Fibroblast of mammary gland (primary cell): ENCODE measurements at regions not wholly inside any gene's neighbourhood (a gene's known extent, or its start where the extent isn't known, plus 50 kb on each side); places are given as distances from the start of the nearest gene placed in this dataset.

Experiments used
- DNase-seq: peaks from one replicate; pipeline ENCODE4 v3.0.0-alpha.2; 2010; ENCODE audit warnings: low read depth
- H3K4me3 ChIP-seq: 2 replicates; pipeline ENCODE4 v1.5.1; 2011; ENCODE audit warnings: low read depth, mild to moderate bottlenecking, low read length, moderate library complexity; ENCODE audit not compliant: control insufficient read depth
- TF ChIP-seq, protein P1 (sequence below): conservative IDR thresholded peaks from 2 replicates; pipeline ENCODE4 v1.5.1; 2011; ENCODE audit warnings: low read depth, low read length, inconsistent platforms; ENCODE audit not compliant: control insufficient read depth, insufficient read depth

DNA sequence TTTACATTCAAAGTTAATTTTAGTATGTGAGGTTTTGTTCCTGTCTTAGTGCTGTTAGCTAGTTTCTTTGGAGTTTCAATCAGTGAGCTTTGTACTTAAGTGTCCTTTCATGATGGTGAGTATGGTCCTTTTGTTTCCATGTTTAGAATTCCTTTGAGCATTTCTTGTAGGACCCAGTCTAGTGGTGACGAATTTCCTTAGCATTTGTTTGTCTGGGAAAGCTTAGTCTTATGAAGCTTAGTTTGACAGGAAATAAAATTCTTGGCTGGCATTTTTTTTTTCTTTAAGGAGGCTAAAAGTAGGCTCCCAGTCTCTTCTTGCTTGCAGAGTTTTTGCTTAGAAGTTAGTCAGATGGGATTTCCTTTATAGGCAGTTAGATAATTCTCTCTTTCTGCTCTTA, 209.2 kb upstream of the SEMA3C start:
- H3K4me3 ChIP-seq, result no peak overlapping the region
- no peak for DNase-seq
- TF ChIP-seq, protein P1, sequence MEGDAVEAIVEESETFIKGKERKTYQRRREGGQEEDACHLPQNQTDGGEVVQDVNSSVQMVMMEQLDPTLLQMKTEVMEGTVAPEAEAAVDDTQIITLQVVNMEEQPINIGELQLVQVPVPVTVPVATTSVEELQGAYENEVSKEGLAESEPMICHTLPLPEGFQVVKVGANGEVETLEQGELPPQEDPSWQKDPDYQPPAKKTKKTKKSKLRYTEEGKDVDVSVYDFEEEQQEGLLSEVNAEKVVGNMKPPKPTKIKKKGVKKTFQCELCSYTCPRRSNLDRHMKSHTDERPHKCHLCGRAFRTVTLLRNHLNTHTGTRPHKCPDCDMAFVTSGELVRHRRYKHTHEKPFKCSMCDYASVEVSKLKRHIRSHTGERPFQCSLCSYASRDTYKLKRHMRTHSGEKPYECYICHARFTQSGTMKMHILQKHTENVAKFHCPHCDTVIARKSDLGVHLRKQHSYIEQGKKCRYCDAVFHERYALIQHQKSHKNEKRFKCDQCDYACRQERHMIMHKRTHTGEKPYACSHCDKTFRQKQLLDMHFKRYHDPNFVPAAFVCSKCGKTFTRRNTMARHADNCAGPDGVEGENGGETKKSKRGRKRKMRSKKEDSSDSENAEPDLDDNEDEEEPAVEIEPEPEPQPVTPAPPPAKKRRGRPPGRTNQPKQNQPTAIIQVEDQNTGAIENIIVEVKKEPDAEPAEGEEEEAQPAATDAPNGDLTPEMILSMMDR, result no peak

DNA sequence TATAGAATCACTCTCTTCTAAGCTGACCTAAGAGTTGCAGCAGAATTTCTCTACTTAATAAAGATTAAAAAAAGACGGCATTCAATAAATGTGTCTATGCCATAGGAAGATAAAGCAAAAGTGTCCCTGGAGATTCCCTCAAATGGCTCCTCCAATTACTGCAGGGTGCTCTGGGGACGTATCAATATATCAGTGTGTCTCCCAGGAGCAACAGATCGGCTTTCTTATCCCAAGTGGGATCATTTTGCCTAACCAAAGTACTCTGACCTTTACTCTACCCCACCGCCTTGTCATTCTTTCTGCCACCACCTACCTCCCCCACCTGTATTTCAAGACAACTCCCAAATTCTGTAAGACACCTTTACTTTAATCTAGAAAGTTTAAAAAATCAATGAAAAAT, 202.0 kb upstream of the SEMA3C start:
- no peak overlapping the region for H3K4me3 ChIP-seq
- no peak for DNase-seq
- TF ChIP-seq, protein P1, result no peak

DNA sequence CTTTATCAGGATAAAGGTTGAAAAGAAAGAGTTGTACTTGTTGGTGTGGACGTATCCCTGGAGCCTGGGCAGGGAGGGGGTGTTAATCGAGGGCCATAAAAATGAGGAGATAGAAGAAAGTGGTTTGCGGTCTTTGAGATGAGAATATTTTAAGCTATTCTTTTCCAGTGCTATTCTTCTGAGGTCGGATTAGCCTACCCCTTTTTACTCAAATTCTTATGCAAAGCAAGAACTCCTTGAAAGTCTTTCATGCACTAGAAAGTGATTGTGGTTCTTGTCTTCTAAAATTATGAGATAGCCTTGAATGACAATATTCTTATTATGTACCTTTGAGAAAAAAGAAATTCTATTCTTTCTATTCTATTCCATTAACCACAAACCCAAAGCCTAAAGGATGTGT, 201.3 kb upstream of the SEMA3C start:
- TF ChIP-seq, protein P1, result no peak
- DNase-seq, result no peak
- no peak overlapping the region for H3K4me3 ChIP-seq

DNA sequence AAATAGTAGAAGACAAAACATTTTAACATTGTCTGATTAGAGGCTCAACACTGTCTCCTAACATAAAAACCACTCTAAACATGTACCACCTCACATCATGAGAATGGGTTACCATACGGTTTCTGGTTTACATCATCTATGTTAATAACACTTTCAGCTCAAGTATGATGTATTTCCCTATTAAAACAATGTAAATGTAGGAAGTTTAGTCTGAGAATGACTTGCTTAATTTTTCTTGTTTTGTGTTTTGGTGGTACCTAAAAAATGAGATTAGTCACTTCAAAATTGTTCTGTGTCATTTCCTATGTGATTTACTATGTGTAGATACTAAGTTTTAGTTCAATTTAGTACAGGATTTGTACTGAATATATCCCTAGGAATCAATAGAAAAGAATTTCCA, 195.8 kb upstream of the SEMA3C start:
- peak; percentile 9 for DNase-seq
- TF ChIP-seq, protein P1, result no peak
- no peak overlapping the region for H3K4me3 ChIP-seq

DNA sequence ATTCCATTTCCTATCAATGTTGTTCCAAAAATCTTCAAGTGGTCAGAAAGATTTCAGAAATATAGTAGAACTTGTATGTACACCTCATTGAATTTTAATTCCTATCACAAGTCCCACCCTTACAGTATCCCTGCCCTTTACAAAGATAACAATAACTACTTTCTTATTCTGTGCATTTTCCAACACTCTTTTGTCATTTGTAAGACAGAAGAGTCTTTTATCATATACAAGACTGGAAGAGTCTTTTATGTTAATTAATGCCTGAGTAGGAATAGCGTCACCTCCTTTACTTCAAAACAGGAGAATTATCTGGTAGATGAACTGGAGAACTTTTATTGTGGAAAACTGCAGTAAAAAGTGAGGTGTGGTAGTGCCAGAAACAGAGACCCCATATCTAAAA, 193.9 kb upstream of the SEMA3C start:
- TF ChIP-seq, protein P1, result no peak
- DNase-seq, result no peak
- H3K4me3 ChIP-seq, result no peak overlapping the region

DNA sequence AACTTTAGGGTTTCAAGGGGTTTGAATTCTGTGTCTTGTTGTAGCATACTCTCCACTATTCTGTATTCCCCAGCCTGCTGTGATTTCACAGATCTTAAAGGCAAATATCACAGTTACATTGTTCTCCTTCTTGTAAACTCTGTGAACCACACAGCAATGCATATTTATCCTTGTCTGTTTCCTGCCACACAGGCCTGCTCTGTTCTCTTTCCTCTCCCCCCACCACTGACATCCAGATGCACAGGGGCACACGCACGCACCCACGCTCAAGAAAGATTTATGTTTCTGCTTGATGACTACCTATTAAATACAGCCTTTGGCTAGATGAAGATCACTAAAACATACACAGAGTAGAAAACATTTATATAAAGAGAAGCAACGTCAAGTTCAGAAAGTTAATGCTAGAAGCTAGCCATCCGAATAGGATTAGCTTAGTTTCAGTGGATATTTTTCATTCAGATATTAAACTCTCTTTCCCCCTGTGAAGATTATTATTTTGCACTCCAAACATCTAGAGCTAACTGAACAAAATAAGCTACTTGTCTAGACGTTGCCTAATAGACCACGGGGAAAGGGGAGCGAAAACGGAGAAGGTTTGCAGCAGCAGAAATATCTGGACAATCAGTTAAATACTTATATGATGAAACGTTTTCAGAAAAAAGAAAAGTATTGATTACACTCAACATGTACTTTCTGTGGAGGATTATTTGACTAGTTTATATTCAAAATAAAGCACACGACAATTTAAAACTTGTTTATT, 193.1 kb upstream of the SEMA3C start:
- peak; percentile 10 for DNase-seq
- TF ChIP-seq, protein P1, result no peak
- H3K4me3 ChIP-seq, result no peak overlapping the region
